ENCODE measurements at regions not wholly inside any gene's neighbourhood (a gene's known extent, or its start where the extent isn't known, plus 50 kb on each side); places are given as distances from the start of the nearest gene placed in this dataset.

- TF ChIP-seq CTCF (conservative IDR thresholded peaks at IDR 0.05) (no peak), EZH2 (IDR thresholded peaks at IDR 0.05; ENCODE audit: low read depth) (no peak)
Observed at GRCh38 chr2:236711440-236711839, 141.8 kb downstream of the ACKR3 start.
